Neural cell (in vitro differentiated cells): ENCODE measurements at regions not wholly inside any gene's neighbourhood (a gene's known extent, or its start where the extent isn't known, plus 50 kb on each side); places are given as distances from the start of the nearest gene placed in this dataset.

Experiments used
- H2AFZ ChIP-seq: fragments of 200-600, 300-800 bp; sonication (generic), shearing (Covaris generic); 2 replicates; pipeline ENCODE4 v1.6.0; 2014; ENCODE audit warnings: low read depth, mild to moderate bottlenecking, antibody characterized with exemption, low read length, moderate library complexity
- H3F3A ChIP-seq: fragments of 200-600 bp; shearing (Covaris generic); 2 replicates; pipeline ENCODE4 v1.6.1; 2016; ENCODE audit warnings: mild to moderate bottlenecking, moderate library complexity, mixed read lengths, antibody characterized with exemption, low read length; ENCODE audit not compliant: insufficient read depth, poor library complexity, severe bottlenecking
- H3K27ac ChIP-seq: fragments of 200-600, 300-800 bp; sonication (generic), shearing (Covaris generic); 2 replicates; pipeline ENCODE4 v1.5.1; 2014; ENCODE audit warnings: mild to moderate bottlenecking, low read length, moderate library complexity
- H3K27me3 ChIP-seq: fragments of 300-800, 200-600 bp; sonication (generic), shearing (Covaris generic); 2 replicates; pipeline ENCODE4 v1.6.0; 2014; ENCODE audit warnings: mild to moderate bottlenecking, low read depth, low read length, moderate library complexity; ENCODE audit not compliant: insufficient read depth
- H3K36me3 ChIP-seq: fragments of 300-800, 200-600 bp; sonication (generic), shearing (Covaris generic); 2 replicates; pipeline ENCODE4 v1.5.1; 2014; ENCODE audit warnings: mild to moderate bottlenecking, antibody characterized with exemption, low read length, moderate library complexity; ENCODE audit not compliant: insufficient read depth
- H3K4me2 ChIP-seq: fragments of 300-800, 200-600 bp; sonication (generic), shearing (Covaris generic); 2 replicates; pipeline ENCODE4 v1.6.0; 2014; ENCODE audit warnings: mild to moderate bottlenecking, low read length
- H3K4me3 ChIP-seq: fragments of 300-800, 200-600 bp; sonication (generic), shearing (Covaris generic); 2 replicates; pipeline ENCODE4 v1.5.1; 2014; ENCODE audit warnings: mild to moderate bottlenecking, low read length, moderate library complexity
- H3K79me2 ChIP-seq: fragments of 200-600 bp; shearing (Covaris generic); replicated peaks from 2 replicates; pipeline ENCODE4 v1.6.0; 2014; ENCODE audit warnings: mild to moderate bottlenecking, low read length, moderate library complexity; ENCODE audit not compliant: insufficient read depth
- H3K9ac ChIP-seq: fragments of 300-800, 200-600 bp; sonication (generic), shearing (Covaris generic); 2 replicates; pipeline ENCODE4 v1.6.1; 2016; ENCODE audit warnings: mild to moderate bottlenecking, low read length, mixed read lengths
- H3K9me2 ChIP-seq: fragments of 200-600 bp; shearing (Covaris generic); 2 replicates; pipeline ENCODE4 v1.6.1; 2016; ENCODE audit warnings: mild to moderate bottlenecking, low read length, mixed read lengths; ENCODE audit not compliant: insufficient read depth
- H3K9me3 ChIP-seq: fragments of 200-600, 300-800 bp; sonication (generic), shearing (Covaris generic); 2 replicates; pipeline ENCODE4 v1.6.1; 2016; ENCODE audit warnings: mild to moderate bottlenecking, mixed run types, low read length, moderate library complexity, mixed read lengths
- H4K20me1 ChIP-seq: fragments of 200-600 bp; shearing (Covaris generic); 2 replicates; pipeline ENCODE4 v1.6.1; 2016; ENCODE audit warnings: mild to moderate bottlenecking, mixed run types; ENCODE audit not compliant: insufficient read depth
- EP300 ChIP-seq: fragments of 450-650 bp; conservative IDR thresholded peaks from 2 replicates; pipeline ENCODE4 v1.6.1; 2014; ENCODE audit warnings: antibody characterized with exemption, mild to moderate bottlenecking, moderate library complexity; ENCODE audit not compliant: poor library complexity, severe bottlenecking
- EZH2 ChIP-seq: fragments of 200-600, 300-800 bp; shearing (Covaris generic), sonication (generic); IDR thresholded peaks from 2 replicates; pipeline ENCODE4 v1.6.1; 2014; ENCODE audit warnings: antibody characterized with exemption, low read length, borderline replicate concordance, mild to moderate bottlenecking; ENCODE audit not compliant: insufficient read depth, poor library complexity, severe bottlenecking
- POLR2AphosphoS5 ChIP-seq: IDR thresholded peaks from 2 replicates; pipeline ENCODE4 v1.6.1; 2012
- RAD21 ChIP-seq: fragments of 450-650 bp; conservative IDR thresholded peaks from 2 replicates; pipeline ENCODE4 v1.6.1; 2014; ENCODE audit warnings: antibody characterized with exemption, mild to moderate bottlenecking, moderate library complexity
- SMC3 ChIP-seq: fragments of 450-650 bp; conservative IDR thresholded peaks from 2 replicates; pipeline ENCODE4 v1.6.1; 2014; ENCODE audit warnings: antibody characterized with exemption, mild to moderate bottlenecking, moderate library complexity; ENCODE audit not compliant: poor library complexity
- TAF1 ChIP-seq: IDR thresholded peaks from 2 replicates; pipeline ENCODE4 v1.6.1; 2012; ENCODE audit warnings: low read depth
- TF ChIP-seq, protein P1 (sequence below): IDR thresholded peaks from 2 replicates; pipeline ENCODE4 v1.6.1; 2012; ENCODE audit warnings: borderline replicate concordance
- TF ChIP-seq, protein P2 (sequence below): fragments of 450-650 bp; IDR thresholded peaks from 2 replicates; pipeline ENCODE4 v1.5.1; 2014; ENCODE audit warnings: antibody characterized with exemption, mild to moderate bottlenecking, moderate library complexity; ENCODE audit not compliant: poor library complexity, severe bottlenecking

DNA sequence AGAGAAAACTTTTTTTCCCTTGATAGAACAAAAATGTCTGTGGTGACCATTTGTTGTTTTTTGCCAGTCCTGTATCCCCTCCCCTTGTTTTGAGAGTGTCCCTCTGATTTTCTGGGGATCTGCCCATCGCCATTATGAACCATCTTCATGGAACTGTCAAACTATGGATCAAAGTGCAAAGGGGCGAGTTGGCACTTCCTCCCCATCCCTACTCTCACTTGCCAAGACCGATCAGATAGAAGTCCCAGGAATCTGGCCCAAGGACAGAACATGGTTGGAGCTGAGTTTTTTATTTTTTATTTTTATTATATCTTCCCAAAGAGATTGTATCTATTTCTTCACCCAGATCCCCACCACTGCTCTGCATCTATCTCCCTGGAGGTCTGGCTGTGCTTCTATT lies 221.4 kb downstream of the IKZF2 start:
- no peak overlapping the region for H3K9ac ChIP-seq
- no peak overlapping the region for H3K4me2 ChIP-seq
- no peak overlapping the region for H3K27ac ChIP-seq
- no peaks in the 10 kb centered on the region for H3K36me3 ChIP-seq
- no peaks in the 10 kb centered on the region for H3K9me2 ChIP-seq
- H2AFZ ChIP-seq = no peak overlapping the region
- TF ChIP-seq, protein P1, sequence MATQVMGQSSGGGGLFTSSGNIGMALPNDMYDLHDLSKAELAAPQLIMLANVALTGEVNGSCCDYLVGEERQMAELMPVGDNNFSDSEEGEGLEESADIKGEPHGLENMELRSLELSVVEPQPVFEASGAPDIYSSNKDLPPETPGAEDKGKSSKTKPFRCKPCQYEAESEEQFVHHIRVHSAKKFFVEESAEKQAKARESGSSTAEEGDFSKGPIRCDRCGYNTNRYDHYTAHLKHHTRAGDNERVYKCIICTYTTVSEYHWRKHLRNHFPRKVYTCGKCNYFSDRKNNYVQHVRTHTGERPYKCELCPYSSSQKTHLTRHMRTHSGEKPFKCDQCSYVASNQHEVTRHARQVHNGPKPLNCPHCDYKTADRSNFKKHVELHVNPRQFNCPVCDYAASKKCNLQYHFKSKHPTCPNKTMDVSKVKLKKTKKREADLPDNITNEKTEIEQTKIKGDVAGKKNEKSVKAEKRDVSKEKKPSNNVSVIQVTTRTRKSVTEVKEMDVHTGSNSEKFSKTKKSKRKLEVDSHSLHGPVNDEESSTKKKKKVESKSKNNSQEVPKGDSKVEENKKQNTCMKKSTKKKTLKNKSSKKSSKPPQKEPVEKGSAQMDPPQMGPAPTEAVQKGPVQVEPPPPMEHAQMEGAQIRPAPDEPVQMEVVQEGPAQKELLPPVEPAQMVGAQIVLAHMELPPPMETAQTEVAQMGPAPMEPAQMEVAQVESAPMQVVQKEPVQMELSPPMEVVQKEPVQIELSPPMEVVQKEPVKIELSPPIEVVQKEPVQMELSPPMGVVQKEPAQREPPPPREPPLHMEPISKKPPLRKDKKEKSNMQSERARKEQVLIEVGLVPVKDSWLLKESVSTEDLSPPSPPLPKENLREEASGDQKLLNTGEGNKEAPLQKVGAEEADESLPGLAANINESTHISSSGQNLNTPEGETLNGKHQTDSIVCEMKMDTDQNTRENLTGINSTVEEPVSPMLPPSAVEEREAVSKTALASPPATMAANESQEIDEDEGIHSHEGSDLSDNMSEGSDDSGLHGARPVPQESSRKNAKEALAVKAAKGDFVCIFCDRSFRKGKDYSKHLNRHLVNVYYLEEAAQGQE = no peak
- no peak for TF ChIP-seq POLR2AphosphoS5
- TF ChIP-seq SMC3 = no peak
- TF ChIP-seq TAF1 = no peak
- TF ChIP-seq RAD21 = no peak
- no peak for TF ChIP-seq EP300
- TF ChIP-seq EZH2 = no peak
- H3K27me3 ChIP-seq = no peaks in the 10 kb centered on the region
- no peak overlapping the region for H3K4me3 ChIP-seq
- H3K9me3 ChIP-seq = no peaks in the 10 kb centered on the region
- no peaks in the 10 kb centered on the region for H3F3A ChIP-seq
- no peaks in the 10 kb centered on the region for H3K79me2 ChIP-seq
- H4K20me1 ChIP-seq = no peaks in the 10 kb centered on the region

- no peaks in the 10 kb centered on the region for H3K9me2 ChIP-seq
- no peaks in the 10 kb centered on the region for H3K9me3 ChIP-seq
- H4K20me1 ChIP-seq = no peaks in the 10 kb centered on the region
- H3K27ac ChIP-seq = no peak overlapping the region
- no peaks in the 10 kb centered on the region for H3F3A ChIP-seq
- H3K9ac ChIP-seq = no peak overlapping the region
- H3K27me3 ChIP-seq = no peaks in the 10 kb centered on the region
- TF ChIP-seq, protein P1 = no peak
- TF ChIP-seq SMC3 = no peak
- no peak for TF ChIP-seq POLR2AphosphoS5
- TF ChIP-seq, protein P2, sequence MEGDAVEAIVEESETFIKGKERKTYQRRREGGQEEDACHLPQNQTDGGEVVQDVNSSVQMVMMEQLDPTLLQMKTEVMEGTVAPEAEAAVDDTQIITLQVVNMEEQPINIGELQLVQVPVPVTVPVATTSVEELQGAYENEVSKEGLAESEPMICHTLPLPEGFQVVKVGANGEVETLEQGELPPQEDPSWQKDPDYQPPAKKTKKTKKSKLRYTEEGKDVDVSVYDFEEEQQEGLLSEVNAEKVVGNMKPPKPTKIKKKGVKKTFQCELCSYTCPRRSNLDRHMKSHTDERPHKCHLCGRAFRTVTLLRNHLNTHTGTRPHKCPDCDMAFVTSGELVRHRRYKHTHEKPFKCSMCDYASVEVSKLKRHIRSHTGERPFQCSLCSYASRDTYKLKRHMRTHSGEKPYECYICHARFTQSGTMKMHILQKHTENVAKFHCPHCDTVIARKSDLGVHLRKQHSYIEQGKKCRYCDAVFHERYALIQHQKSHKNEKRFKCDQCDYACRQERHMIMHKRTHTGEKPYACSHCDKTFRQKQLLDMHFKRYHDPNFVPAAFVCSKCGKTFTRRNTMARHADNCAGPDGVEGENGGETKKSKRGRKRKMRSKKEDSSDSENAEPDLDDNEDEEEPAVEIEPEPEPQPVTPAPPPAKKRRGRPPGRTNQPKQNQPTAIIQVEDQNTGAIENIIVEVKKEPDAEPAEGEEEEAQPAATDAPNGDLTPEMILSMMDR = no peak
- TF ChIP-seq RAD21 = no peak
- no peak overlapping the region for H3K4me2 ChIP-seq
- no peaks in the 10 kb centered on the region for H3K36me3 ChIP-seq
- H2AFZ ChIP-seq = no peak overlapping the region
- no peak overlapping the region for H3K4me3 ChIP-seq
- H3K79me2 ChIP-seq = no peaks in the 10 kb centered on the region
Measured at GRCh38 chr2:212929116-212929515, 222.3 kb downstream of the IKZF2 start.
